ENCODE measurements at regions not wholly inside any gene's neighbourhood (a gene's known extent, or its start where the extent isn't known, plus 50 kb on each side); places are given as distances from the start of the nearest gene placed in this dataset.

- TF ChIP-seq, protein P1, sequence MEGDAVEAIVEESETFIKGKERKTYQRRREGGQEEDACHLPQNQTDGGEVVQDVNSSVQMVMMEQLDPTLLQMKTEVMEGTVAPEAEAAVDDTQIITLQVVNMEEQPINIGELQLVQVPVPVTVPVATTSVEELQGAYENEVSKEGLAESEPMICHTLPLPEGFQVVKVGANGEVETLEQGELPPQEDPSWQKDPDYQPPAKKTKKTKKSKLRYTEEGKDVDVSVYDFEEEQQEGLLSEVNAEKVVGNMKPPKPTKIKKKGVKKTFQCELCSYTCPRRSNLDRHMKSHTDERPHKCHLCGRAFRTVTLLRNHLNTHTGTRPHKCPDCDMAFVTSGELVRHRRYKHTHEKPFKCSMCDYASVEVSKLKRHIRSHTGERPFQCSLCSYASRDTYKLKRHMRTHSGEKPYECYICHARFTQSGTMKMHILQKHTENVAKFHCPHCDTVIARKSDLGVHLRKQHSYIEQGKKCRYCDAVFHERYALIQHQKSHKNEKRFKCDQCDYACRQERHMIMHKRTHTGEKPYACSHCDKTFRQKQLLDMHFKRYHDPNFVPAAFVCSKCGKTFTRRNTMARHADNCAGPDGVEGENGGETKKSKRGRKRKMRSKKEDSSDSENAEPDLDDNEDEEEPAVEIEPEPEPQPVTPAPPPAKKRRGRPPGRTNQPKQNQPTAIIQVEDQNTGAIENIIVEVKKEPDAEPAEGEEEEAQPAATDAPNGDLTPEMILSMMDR (IDR thresholded peaks at IDR 0.05; ENCODE audit: low read depth, low read length, missing control alignments): no peak
- no peak for DNase-seq (ENCODE audit: low read depth)
- no peak overlapping the region for H3K4me3 ChIP-seq (ENCODE audit: low read depth, low read length)
Measured at GRCh38 chr3:180287703-180288102, 251.0 kb upstream of the PEX5L start.

GRCh38 chr3:180288816-180289215, 252.1 kb upstream of the PEX5L start:
- H3K4me3 ChIP-seq (ENCODE audit: low read depth, low read length): no peak overlapping the region
- no peak for DNase-seq (ENCODE audit: low read depth)
- TF ChIP-seq, protein P1 (IDR thresholded peaks at IDR 0.05; ENCODE audit: low read depth, low read length, missing control alignments): no peak

DNA sequence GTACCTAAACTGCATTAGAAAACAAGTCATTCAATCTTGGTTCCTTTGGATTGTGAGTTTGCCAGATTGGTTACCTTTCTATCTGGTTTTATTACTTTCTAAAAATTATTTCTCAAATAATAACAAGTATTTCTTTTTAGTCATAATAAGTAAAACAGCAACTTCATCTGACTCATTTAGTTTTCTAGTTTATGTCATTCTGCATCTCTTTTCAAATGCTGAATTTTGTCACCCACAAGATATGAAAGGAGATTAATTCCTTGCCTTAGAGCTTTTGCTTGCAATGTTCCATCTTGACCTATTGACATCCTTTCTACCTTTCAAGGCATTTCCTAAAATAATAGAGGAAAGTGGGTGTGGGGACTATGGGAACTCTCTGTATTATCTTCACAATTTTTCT, 253.6 kb upstream of the PEX5L start:
- no peak for DNase-seq (ENCODE audit: low read depth)
- TF ChIP-seq, protein P1 (IDR thresholded peaks at IDR 0.05; ENCODE audit: low read depth, low read length, missing control alignments): no peak
- no peak overlapping the region for H3K4me3 ChIP-seq (ENCODE audit: low read depth, low read length)

DNA sequence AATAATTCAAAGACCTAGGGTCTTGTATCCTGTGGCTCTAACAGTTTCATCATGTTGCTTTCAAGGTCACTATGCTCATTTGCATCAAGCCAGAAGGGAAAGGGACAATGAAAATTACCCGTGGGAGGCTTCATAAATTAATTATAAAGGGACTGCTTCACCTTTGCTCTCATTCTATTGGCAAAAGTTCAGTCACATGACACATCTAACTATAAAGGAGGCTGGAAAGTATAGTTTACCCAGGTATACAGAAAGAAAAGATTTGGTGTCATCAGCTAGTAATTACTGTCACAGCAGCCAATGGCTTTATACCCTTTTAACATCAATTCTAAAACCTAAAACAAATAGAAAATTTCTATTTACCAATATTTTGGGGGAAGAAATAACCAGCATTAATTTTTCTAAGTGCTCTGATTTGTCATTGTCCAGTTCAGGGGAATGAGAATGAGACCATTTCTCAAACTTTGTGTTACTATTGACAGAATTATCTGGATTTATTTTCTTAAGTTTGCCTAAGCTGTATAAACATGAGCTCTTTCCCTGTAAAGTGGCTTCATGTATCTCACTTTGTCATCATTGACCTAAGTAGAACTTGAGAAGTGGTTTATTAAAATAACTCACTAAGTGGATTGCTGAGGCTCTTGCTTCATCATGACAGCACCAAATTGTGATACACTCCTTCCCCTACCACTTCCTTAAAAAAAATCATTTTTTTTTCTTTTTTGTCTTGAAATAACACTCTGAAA, 257.7 kb upstream of the PEX5L start:
- H3K4me3 ChIP-seq (ENCODE audit: low read depth, low read length): no peak overlapping the region

DNA sequence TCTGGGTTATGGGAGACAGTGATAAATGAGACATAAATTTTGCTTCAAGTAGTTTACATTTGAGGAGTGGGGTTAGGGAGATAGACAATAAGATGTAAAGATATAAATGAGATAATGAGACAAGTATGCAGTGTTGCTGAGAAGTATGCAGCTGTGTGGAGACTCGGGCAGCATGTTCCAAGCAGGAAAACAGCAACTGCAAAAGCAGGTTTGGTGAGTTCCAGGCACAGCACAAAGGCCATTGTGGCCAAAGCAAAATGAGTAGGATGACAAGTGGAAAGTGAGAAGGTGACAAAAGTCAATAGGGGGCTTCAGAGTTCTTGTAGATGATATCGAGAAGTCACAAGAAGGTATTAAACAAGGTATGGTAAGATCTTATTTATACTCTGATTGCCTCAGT, 259.1 kb upstream of the PEX5L start:
- H3K4me3 ChIP-seq (ENCODE audit: low read depth, low read length): no peak overlapping the region
- TF ChIP-seq, protein P1 (IDR thresholded peaks at IDR 0.05; ENCODE audit: low read depth, low read length, missing control alignments): no peak
- no peak for DNase-seq (ENCODE audit: low read depth)

More for the DNA sequence above, 257.7 kb upstream of the PEX5L start:
- no peak for DNase-seq (ENCODE audit: low read depth)
- TF ChIP-seq, protein P1 (IDR thresholded peaks at IDR 0.05; ENCODE audit: low read depth, low read length, missing control alignments): no peak

GRCh38 chr3:180296971-180297370, 260.2 kb upstream of the PEX5L start:
- TF ChIP-seq, protein P1 (IDR thresholded peaks at IDR 0.05; ENCODE audit: low read depth, low read length, missing control alignments): no peak
- no peak overlapping the region for H3K4me3 ChIP-seq (ENCODE audit: low read depth, low read length)
- DNase-seq (ENCODE audit: low read depth): no peak

DNA sequence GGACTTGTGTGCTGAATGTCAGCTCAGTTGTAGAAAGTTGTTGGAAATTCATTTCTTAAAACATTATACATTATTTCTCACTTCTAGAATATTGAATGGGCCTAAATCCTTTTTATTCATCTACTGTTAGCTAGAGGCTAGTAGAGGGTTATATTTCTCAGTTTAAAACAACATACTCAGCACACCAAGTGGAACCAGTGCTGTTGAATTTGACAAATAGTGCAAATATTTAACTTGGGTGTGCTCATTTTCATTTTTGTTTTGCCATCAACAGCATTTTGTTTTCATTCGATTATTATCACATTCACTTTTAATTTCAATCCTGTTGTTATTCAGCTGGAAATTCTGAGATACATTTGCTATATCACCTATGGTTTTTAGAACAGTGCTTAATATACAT, 269.4 kb upstream of the PEX5L start:
- TF ChIP-seq, protein P1 (IDR thresholded peaks at IDR 0.05; ENCODE audit: low read depth, low read length, missing control alignments): no peak
- DNase-seq (ENCODE audit: low read depth): no peak
- no peak overlapping the region for H3K4me3 ChIP-seq (ENCODE audit: low read depth, low read length)
